ENCODE measurements at regions not wholly inside any gene's neighbourhood (a gene's known extent, or its start where the extent isn't known, plus 50 kb on each side); places are given as distances from the start of the nearest gene placed in this dataset.

DNA sequence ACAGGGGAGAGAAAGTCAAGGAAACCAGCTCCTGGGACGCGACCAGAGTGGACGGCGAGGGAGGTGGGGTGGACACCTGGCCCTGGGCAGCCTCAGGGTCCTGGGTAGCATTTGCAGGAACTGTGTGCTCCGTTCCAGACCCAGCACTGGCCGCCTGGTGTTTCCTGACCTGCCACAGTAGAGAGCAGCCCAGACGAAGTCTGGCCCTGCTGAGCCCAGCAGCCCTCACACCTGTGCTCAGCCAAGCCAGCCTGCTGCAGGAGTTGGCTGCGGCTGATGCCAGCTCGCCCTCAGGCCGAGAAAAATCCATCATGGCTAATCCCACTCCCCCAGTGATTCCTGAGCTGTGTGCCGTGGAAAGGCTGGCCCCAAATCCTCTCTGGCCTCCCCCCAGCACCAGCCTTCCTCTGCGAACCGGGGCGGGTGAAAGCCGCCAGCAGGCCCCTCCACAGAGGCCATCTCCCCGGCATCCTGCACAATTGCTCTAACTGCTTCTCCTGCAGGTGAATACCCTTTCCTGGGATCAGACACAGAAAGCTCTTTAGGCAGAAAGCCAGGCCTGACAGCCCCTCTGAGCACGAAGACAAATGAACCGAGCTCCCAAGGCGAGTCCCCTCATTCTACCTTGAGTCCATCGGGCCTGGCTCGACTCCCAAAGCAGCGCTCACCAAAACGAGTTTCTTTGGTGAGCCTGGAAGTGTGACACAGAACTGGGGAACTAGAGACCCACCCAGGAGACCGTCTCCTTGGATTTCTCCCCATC, 88.6 kb downstream of the RTL6 start (continued):
- TF ChIP-seq CBX5 (IDR thresholded peaks at IDR 0.05; ENCODE audit: low read depth) (no peak), ZNF24 (IDR thresholded peaks at IDR 0.05) (no peak), CREM (IDR thresholded peaks at IDR 0.05; ENCODE audit: low read depth) (no peak)

DNA sequence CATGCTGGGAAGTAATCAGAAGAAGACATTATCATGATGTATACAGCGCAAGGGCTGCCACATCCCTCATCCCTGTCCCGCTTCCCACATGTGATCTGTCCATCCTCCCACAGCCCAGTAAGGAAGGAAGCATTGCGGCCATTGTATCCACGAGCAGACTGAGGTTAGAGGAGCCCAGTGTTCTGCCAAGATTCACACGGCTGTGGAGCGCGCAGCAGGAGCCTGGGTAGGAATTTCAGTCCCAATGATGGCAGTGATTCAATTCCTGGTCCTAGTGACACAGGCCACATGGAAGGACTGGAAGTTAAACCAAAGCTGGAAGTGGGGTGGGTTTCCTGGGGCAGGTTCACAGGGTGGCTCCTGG, 89.2 kb downstream of the RTL6 start:
- in situ Hi-C loops (cut with MboI) (no loop called here), intact Hi-C loops (cut with micrococcal nuclease; ENCODE audit: unreplicated experiment) (no loop called here)
- CTCF ChIA-PET: no interaction called here
- FAIRE-seq: no peak
- SMC1A ChIA-PET (ENCODE audit: uncharacterized antibody, unreplicated experiment): no interaction called here
- 41% methylated on average over 7 of the region's 7 CpGs for WGBS (ENCODE audit: insufficient coverage, insufficient replicate concordance, low lambda C conversion rate, missing lambda C conversion rate)
- no peaks in the 10 kb centered on the region for H3K79me2 ChIP-seq (ENCODE audit: control insufficient read depth, insufficient read depth, low read length)
- no peak for DNase-seq (ENCODE audit: low read depth, low spot score)
- no peak overlapping the region for H3K4me3 ChIP-seq
- no peaks in the 10 kb centered on the region for H4K20me1 ChIP-seq (ENCODE audit: control insufficient read depth, insufficient read depth)
- no peak overlapping the region for H3K4me2 ChIP-seq (ENCODE audit: control insufficient read depth, insufficient read depth)
- no peak for TF ChIP-seq ASH2L (IDR thresholded peaks at IDR 0.05; ENCODE audit: borderline replicate concordance, low read depth)
- TF ChIP-seq ZZZ3 (IDR thresholded peaks at IDR 0.05; ENCODE audit: control insufficient read depth, insufficient read length, low read depth): no peak
- no peak for TF ChIP-seq SMARCA5 (IDR thresholded peaks at IDR 0.05)
- TF ChIP-seq NFYA (IDR thresholded peaks at IDR 0.05; ENCODE audit: borderline replicate concordance, low read depth, low read length): no peak
- no peak for TF ChIP-seq MYC (IDR thresholded peaks at IDR 0.05; ENCODE audit: insufficient read depth, insufficient read length, insufficient replicate concordance, low read length, severe bottlenecking)
- H3K9ac ChIP-seq (ENCODE audit: control insufficient read depth, insufficient read depth, low read length): no peak overlapping the region
- no TSS peak for BruUV-seq (replicated peaks)
- RAD21 ChIA-PET (ENCODE audit: unreplicated experiment): no interaction called here
- H3K9me3 ChIP-seq (replicated peaks; ENCODE audit: control insufficient read depth, insufficient read depth, low read length): no peaks in the 10 kb centered on the region
- no peaks in the 10 kb centered on the region for H3K4me1 ChIP-seq (ENCODE audit: control insufficient read depth, insufficient read depth, low read length)
- no peak overlapping the region for H3K27ac ChIP-seq (ENCODE audit: control insufficient read depth, insufficient read depth)
- ATAC-seq: no peak
- POLR2A ChIA-PET: no interaction called here
- no peaks in the 10 kb centered on the region for H3K36me3 ChIP-seq (ENCODE audit: control insufficient read depth in 2 of 2, insufficient read depth in 2 of 2, low read length in 1 of 2)
- no peaks in the 10 kb centered on the region; a peak in 1 of 4 replicates for H3K27me3 ChIP-seq (replicated peaks in 1 of 2; ENCODE audit: control insufficient read depth in 2 of 2, insufficient read depth in 2 of 2, low read length in 1 of 2)
- H2AFZ ChIP-seq (ENCODE audit: control insufficient read depth, low read depth, low read length): no peak overlapping the region

All from GM12878 (cell line).